Activated naive CD8-positive, alpha-beta T cell treated with anti-CD3 and anti-CD28 coated beads for 36 hours (primary cell): ENCODE measurements at regions not wholly inside any gene's neighbourhood (a gene's known extent, or its start where the extent isn't known, plus 50 kb on each side); places are given as distances from the start of the nearest gene placed in this dataset.

ENCODE experiments used
- DNase-seq: peaks from one replicate; pipeline ENCODE4 v3.0.0; 2021
- H3K27ac Mint-ChIP-seq: one replicate; pipeline ENCODE4 v1.8.0; 2022; ENCODE audit warnings: mild to moderate bottlenecking, moderate library complexity, mixed read lengths
- H3K27me3 Mint-ChIP-seq: one replicate; pipeline ENCODE4 v1.8.0; 2022; ENCODE audit warnings: mild to moderate bottlenecking, mixed read lengths
- H3K36me3 Mint-ChIP-seq: one replicate; pipeline ENCODE4 v1.8.0; 2021; ENCODE audit warnings: mild to moderate bottlenecking, mixed read lengths
- H3K4me1 Mint-ChIP-seq: one replicate; pipeline ENCODE4 v1.8.0; 2021; ENCODE audit warnings: mixed read lengths
- H3K4me3 Mint-ChIP-seq: one replicate; pipeline ENCODE4 v1.8.0; 2022; ENCODE audit warnings: mild to moderate bottlenecking, moderate library complexity, mixed read lengths
- H3K9me3 Mint-ChIP-seq: one replicate; pipeline ENCODE4 v1.8.0; 2022; ENCODE audit warnings: mixed read lengths

DNA sequence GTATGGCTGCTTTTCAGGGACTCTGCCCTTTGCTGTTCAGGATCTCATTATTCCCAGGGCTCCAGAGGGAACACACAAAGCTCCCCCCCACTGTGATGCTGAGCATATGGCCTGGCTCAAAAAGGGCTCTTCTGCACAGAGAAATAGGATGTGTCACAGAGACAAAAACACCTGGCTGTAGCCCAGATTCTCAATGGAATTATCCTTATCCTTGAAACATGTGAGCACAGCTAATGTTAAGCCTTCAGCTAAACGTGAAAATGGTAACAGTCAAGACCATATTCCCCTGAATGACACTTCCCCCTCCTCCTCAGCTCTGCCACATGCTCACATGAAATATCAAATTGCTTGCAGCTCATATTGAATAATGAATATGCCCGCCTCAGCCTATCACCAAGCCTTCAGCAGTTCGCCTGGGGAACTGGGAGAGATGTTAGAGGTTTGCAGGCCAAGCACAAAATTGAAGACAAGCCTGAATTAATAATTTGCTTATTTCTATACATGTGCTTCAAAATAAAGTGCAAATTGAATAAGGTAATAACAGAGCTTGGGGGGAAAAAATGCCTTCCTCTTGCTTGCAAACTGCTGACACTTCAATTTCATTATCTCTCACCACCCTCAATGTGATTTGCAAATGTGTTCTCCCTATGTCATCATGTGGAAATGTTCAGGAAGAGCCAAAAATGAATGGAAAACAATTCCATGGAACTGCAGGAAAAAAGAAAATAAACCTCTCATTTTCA, 181.0 kb upstream of the HNRNPA3 start:
- DNase-seq = no peak
- H3K4me3 Mint-ChIP-seq = no peak overlapping the region
- H3K36me3 Mint-ChIP-seq = no peaks in the 10 kb centered on the region
- H3K27ac Mint-ChIP-seq = no peak overlapping the region
- H3K27me3 Mint-ChIP-seq = no peaks in the 10 kb centered on the region
- H3K4me1 Mint-ChIP-seq = no peaks in the 10 kb centered on the region
- no peaks in the 10 kb centered on the region for H3K9me3 Mint-ChIP-seq

DNA sequence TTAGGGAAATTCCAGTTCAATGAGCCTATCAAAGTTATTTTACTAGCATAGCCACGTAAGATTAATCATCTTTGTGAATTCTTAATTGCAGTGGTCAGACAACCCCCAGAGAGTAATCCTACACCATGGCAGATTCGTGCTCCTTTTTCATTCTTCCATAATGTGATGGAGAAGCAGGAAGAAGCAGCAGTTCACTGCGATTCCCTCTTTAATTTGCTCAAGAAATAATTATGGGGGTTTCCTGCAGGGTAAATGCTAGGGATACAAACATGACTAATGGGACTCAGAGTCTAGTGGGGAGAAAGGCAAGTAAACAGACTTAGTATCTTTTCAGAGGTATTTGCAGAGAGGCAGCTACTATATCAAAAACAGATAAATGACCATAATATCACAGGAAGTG, 175.8 kb upstream of the HNRNPA3 start:
- DNase-seq = no peak
- H3K4me1 Mint-ChIP-seq = no peaks in the 10 kb centered on the region
- H3K4me3 Mint-ChIP-seq = no peak overlapping the region
- no peaks in the 10 kb centered on the region for H3K9me3 Mint-ChIP-seq
- no peak overlapping the region for H3K27ac Mint-ChIP-seq
- no peaks in the 10 kb centered on the region for H3K36me3 Mint-ChIP-seq
- H3K27me3 Mint-ChIP-seq = peaks cover 5% of the 10 kb centered on the region

DNA sequence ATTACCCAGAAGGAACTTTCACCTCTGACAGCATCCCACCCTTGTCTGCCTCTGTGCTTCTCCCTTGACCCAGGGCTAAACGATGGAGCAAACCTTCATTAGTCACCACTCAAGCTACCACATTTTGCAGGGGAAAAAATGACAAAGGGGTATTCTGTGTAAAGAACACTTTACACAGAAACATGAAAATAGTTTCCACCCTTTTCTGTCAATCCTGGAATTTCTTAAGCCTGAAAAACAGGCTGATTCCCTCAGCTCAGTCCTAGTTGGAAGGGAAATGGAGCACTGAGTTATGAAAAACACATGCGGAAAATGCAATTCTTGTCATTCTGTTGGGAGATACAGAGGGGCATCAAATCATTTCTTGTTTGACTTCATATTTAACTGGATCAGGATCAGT, 175.0 kb upstream of the HNRNPA3 start:
- H3K27ac Mint-ChIP-seq = no peak overlapping the region
- no peaks in the 10 kb centered on the region for H3K9me3 Mint-ChIP-seq
- H3K4me3 Mint-ChIP-seq = no peak overlapping the region
- peaks cover 5% of the 10 kb centered on the region for H3K27me3 Mint-ChIP-seq
- H3K4me1 Mint-ChIP-seq = no peaks in the 10 kb centered on the region
- H3K36me3 Mint-ChIP-seq = no peaks in the 10 kb centered on the region
- no peak for DNase-seq

DNA sequence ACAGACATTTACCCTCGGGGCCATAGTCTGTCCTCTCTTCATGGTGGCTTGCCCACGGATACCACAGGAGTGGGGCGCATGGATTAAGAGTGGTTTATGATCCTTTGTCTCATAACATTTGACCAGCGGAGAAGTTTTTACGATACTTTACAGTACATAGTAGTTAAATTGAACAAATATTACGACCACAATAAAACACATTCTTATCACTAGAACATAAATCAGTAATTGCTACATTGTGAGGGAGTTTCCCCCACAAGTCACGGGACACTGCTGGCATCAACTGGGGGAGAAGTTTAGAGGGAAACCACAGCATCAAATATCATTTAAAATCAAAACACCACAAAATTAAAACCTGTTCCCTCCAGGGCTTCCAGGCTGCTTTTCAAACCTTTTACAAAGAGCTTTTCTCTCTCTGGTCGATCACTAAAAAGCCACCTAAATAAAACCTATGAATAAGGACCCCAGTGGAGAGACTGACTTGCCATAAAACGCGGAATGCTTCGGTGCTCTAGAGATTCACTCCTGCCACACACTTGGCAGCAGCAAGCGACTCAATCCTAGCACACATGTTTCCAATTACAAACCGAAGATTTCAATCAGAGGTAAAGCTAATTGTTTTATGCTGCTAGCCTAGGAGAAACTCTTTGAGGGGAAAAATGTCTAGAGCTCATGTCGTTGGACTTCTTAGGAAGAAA, 173.7 kb upstream of the HNRNPA3 start:
- Mint-ChIP-seq H3K4me1 (no peaks in the 10 kb centered on the region), H3K4me3 (no peak overlapping the region), H3K36me3 (no peaks in the 10 kb centered on the region), H3K27ac (no peak overlapping the region), H3K9me3 (no peaks in the 10 kb centered on the region), H3K27me3 (peaks cover 5% of the 10 kb centered on the region)
- no peak for DNase-seq

DNA sequence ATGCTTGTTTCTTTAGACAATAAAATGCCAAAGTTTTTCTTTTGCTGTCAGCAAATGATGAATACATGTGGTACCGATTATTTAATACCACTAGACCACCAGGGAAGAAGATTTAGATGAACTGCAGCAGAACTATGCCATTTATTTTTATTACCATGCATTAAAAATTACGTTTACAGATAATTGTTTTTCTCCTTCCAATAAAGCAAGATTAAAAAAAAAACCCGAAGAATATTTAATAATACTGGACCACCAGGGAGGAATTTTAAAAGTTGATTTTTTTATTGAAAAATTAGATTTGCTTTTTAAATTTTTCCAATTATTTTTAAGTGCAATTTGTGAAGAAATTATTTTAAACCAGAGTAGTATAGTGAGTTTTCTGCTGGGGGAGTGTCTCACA, 170.3 kb upstream of the HNRNPA3 start:
- Mint-ChIP-seq H3K4me1 (no peaks in the 10 kb centered on the region), H3K36me3 (no peaks in the 10 kb centered on the region), H3K4me3 (no peak overlapping the region), H3K27me3 (peaks cover 5% of the 10 kb centered on the region), H3K9me3 (no peaks in the 10 kb centered on the region), H3K27ac (no peak overlapping the region)
- DNase-seq = no peak

- no peak overlapping the region for H3K27ac Mint-ChIP-seq
- H3K4me1 Mint-ChIP-seq = no peaks in the 10 kb centered on the region
- H3K4me3 Mint-ChIP-seq = no peak overlapping the region
- H3K27me3 Mint-ChIP-seq = no peaks in the 10 kb centered on the region
- no peak for DNase-seq
- peaks cover 3% of the 10 kb centered on the region for H3K9me3 Mint-ChIP-seq
- no peaks in the 10 kb centered on the region for H3K36me3 Mint-ChIP-seq
Measured at GRCh38 chr2:177044671-177045070, 167.9 kb upstream of the HNRNPA3 start.

DNA sequence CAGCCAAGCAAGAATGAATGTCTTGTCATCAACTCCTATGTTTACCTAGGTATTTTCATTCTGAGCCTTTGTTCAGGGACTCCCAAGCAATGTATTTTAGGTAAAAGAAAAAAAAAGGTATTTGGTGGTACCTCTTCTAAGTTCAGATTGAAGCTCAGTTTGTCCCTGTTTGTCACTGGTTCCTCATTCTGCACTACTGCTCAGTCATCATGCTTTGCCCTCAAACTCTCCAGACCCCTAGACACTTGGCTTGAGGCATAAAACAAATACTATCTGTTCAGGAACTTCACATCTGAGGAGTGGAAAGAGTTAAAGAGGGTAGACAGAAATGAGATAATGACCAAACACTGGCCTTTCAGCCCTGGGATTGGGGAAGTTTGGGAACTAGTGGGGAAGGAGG, 163.6 kb upstream of the HNRNPA3 start:
- Mint-ChIP-seq H3K4me3 (no peak overlapping the region), H3K27me3 (no peaks in the 10 kb centered on the region), H3K4me1 (no peaks in the 10 kb centered on the region), H3K36me3 (no peaks in the 10 kb centered on the region), H3K27ac (no peak overlapping the region), H3K9me3 (peaks cover 3% of the 10 kb centered on the region)
- no peak for DNase-seq

GRCh38 chr2:177051278-177051677, 161.3 kb upstream of the HNRNPA3 start:
- Mint-ChIP-seq H3K27ac (no peak overlapping the region), H3K9me3 (peaks cover 3% of the 10 kb centered on the region), H3K27me3 (no peaks in the 10 kb centered on the region), H3K36me3 (no peaks in the 10 kb centered on the region), H3K4me3 (no peak overlapping the region), H3K4me1 (no peaks in the 10 kb centered on the region)
- no peak for DNase-seq

DNA sequence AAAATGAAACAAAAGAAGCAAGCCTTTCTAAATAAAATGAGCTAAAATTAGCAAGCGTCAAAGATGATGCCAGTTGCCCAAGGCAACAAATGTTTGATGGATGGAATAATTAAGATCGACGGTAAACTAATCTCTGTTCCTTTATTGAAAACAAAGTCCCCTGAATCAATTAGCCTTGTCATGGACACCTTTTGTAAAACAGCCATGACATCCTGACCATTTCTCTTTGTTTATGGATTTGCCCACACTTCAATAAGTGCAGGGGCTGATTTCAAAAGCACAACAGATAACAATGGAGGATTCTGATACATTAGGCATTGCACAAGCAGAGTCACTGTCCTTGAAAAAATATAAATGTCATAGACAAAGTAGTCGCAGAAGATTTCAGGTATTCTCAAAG, 160.1 kb upstream of the HNRNPA3 start:
- H3K4me3 Mint-ChIP-seq = no peak overlapping the region
- H3K27ac Mint-ChIP-seq = no peak overlapping the region
- no peaks in the 10 kb centered on the region for H3K36me3 Mint-ChIP-seq

DNA sequence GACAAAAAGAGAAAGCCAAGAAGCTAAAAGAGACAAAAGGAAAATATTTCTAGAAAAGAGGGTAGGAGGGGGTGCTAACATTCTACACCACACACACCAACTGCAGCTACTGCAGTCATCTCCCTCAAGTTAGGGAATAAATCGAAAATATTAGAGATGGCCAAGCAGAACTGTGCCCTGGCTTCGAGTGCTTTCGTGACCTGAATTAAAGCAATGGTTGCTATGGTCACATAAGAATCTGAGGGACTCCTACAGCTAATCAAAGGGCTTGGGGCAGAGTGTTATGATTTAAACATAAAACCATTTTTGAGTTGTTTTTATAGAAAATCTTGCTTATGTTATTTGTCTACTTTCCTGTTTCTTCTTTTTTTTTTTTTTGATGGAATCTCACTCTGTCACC, 159.6 kb upstream of the HNRNPA3 start:
- no peaks in the 10 kb centered on the region for H3K27me3 Mint-ChIP-seq

More for the DNA sequence above, 160.1 kb upstream of the HNRNPA3 start:
- H3K9me3 Mint-ChIP-seq = peaks cover 3% of the 10 kb centered on the region
- H3K4me1 Mint-ChIP-seq = no peaks in the 10 kb centered on the region
- no peak for DNase-seq
- no peaks in the 10 kb centered on the region for H3K27me3 Mint-ChIP-seq

GRCh38 chr2:177053716-177054115, 158.9 kb upstream of the HNRNPA3 start:
- H3K27me3 Mint-ChIP-seq = no peaks in the 10 kb centered on the region
- H3K4me1 Mint-ChIP-seq = no peaks in the 10 kb centered on the region

More for the DNA sequence above, 159.6 kb upstream of the HNRNPA3 start:
- Mint-ChIP-seq H3K27ac (no peak overlapping the region), H3K4me1 (no peaks in the 10 kb centered on the region), H3K4me3 (no peak overlapping the region), H3K36me3 (no peaks in the 10 kb centered on the region), H3K9me3 (peaks cover under 1% of the 10 kb centered on the region)
- DNase-seq = no peak

GRCh38 chr2:177056481-177056929, 156.1 kb upstream of the HNRNPA3 start:
- no peaks in the 10 kb centered on the region for H3K9me3 Mint-ChIP-seq
- H3K27me3 Mint-ChIP-seq = no peaks in the 10 kb centered on the region
- no peaks in the 10 kb centered on the region for H3K36me3 Mint-ChIP-seq
- DNase-seq = no peak
- H3K27ac Mint-ChIP-seq = no peak overlapping the region
- no peak overlapping the region for H3K4me3 Mint-ChIP-seq
- H3K4me1 Mint-ChIP-seq = no peaks in the 10 kb centered on the region

More at GRCh38 chr2:177053716-177054115, 158.9 kb upstream of the HNRNPA3 start:
- no peak overlapping the region for H3K27ac Mint-ChIP-seq
- no peak for DNase-seq
- no peaks in the 10 kb centered on the region for H3K9me3 Mint-ChIP-seq
- no peaks in the 10 kb centered on the region for H3K36me3 Mint-ChIP-seq
- no peak overlapping the region for H3K4me3 Mint-ChIP-seq

DNA sequence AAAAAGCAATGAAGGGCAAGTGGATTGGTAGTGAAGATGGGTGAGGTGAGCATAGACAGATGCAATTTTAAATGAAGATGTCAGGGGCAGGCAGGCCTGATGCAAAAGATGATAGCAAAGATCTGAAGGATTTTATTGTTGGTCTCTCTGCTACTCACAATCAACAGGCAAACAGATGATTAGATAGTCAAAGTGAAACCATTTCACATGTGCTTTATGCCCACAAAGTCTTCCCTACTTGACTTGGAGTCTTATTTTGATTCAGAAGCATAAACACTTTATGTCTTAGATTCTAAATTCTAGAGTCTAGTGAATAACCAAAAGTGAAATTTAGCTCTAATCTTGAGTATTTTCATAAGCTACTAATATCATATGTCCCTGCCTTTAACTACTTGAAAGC, 153.8 kb upstream of the HNRNPA3 start:
- Mint-ChIP-seq H3K27me3 (no peaks in the 10 kb centered on the region), H3K4me1 (no peaks in the 10 kb centered on the region), H3K4me3 (no peak overlapping the region), H3K36me3 (no peaks in the 10 kb centered on the region), H3K27ac (no peak overlapping the region), H3K9me3 (no peaks in the 10 kb centered on the region)
- no peak for DNase-seq

DNA sequence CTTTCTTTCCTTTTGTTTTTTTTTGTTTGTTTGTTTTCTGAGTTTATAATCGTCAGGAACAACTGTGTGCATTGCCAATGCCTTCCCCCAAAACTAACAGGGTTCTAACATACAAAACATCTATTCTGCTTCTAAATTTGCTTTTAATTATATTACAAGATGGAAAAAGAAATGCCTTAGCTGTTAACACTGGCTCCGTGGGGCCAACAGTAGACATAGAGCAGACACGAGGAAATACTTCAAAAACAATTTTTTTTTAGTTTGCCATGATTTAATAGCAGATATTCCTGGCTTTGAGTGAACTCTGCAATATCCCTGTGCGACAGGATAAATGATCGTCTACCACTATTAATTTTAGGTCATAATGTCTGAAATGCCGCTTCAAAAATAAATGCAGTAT, 153.3 kb upstream of the HNRNPA3 start:
- DNase-seq = no peak
- H3K4me1 Mint-ChIP-seq = no peaks in the 10 kb centered on the region
- no peak overlapping the region for H3K27ac Mint-ChIP-seq
- H3K36me3 Mint-ChIP-seq = no peaks in the 10 kb centered on the region
- no peaks in the 10 kb centered on the region for H3K9me3 Mint-ChIP-seq
- H3K27me3 Mint-ChIP-seq = no peaks in the 10 kb centered on the region
- H3K4me3 Mint-ChIP-seq = no peak overlapping the region

DNA sequence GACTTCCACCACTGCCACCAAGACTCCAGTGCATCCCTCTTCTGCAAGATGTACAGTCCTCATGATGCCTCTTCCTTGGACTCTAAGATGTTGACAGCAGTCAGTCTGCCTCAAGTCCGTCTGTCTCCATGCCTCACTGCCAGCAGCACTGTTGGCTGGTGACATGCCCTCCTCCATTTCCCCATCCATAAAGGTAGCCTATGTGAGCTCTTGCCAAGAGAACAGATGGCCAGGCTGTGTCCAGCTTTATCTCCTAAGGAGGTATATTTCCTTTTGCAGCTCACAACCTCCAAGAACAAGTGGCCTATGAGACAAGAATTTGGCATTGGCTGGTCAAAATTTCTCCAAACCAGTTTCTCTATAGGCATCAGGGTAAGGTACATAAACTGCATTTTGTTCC, 149.3 kb upstream of the HNRNPA3 start:
- H3K27me3 Mint-ChIP-seq = no peaks in the 10 kb centered on the region
- no peak overlapping the region for H3K4me3 Mint-ChIP-seq
- no peaks in the 10 kb centered on the region for H3K9me3 Mint-ChIP-seq
- no peaks in the 10 kb centered on the region for H3K4me1 Mint-ChIP-seq
- no peak for DNase-seq
- H3K36me3 Mint-ChIP-seq = no peaks in the 10 kb centered on the region
- H3K27ac Mint-ChIP-seq = no peak overlapping the region

GRCh38 chr2:177064422-177064821, 148.2 kb upstream of the HNRNPA3 start:
- DNase-seq = no peak
- Mint-ChIP-seq H3K4me1 (no peaks in the 10 kb centered on the region), H3K4me3 (no peak overlapping the region), H3K27ac (no peak overlapping the region), H3K36me3 (no peaks in the 10 kb centered on the region), H3K27me3 (no peaks in the 10 kb centered on the region), H3K9me3 (no peaks in the 10 kb centered on the region)
